OCI-LY1 (cell line): ENCODE measurements at regions not wholly inside any gene's neighbourhood (a gene's known extent, or its start where the extent isn't known, plus 50 kb on each side); places are given as distances from the start of the nearest gene placed in this dataset.

Experiments used
- EZH2 ChIP-seq: fragments of 200-600 bp; sonication (generic), shearing (Covaris generic); IDR thresholded peaks from 2 replicates; pipeline ENCODE4 v1.8.0; 2017; ENCODE audit warnings: borderline replicate concordance, mixed run types, mild to moderate bottlenecking, antibody characterized with exemption, low read length, moderate library complexity, mixed read lengths
- TF ChIP-seq, protein P1 (sequence below): fragments of 200-600 bp; sonication (generic), shearing (Covaris generic); IDR thresholded peaks from 2 replicates; pipeline ENCODE4 v1.5.1; 2017; ENCODE audit warnings: mild to moderate bottlenecking, antibody characterized with exemption, low read length, moderate library complexity, mixed read lengths

DNA sequence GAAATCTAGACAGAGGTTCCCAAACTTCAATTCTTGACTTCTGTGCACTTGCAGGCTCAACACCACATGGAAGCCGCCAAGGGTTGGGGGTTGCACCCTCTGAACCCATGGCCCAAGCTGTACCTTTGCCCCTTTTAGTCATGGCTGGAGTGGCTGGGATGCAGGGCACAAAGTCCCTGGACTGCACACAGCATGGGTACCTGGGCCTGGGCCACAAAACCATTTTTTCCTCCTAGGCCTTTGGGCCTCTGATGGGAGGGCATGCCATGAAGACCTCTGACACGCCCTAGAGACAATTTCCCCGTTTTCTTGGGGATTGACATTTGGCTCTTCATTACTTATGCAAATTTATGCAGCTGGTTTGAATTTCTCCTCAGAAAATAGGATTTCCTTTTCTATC is 342.0 kb downstream of the TPBG start:
- TF ChIP-seq, protein P1, sequence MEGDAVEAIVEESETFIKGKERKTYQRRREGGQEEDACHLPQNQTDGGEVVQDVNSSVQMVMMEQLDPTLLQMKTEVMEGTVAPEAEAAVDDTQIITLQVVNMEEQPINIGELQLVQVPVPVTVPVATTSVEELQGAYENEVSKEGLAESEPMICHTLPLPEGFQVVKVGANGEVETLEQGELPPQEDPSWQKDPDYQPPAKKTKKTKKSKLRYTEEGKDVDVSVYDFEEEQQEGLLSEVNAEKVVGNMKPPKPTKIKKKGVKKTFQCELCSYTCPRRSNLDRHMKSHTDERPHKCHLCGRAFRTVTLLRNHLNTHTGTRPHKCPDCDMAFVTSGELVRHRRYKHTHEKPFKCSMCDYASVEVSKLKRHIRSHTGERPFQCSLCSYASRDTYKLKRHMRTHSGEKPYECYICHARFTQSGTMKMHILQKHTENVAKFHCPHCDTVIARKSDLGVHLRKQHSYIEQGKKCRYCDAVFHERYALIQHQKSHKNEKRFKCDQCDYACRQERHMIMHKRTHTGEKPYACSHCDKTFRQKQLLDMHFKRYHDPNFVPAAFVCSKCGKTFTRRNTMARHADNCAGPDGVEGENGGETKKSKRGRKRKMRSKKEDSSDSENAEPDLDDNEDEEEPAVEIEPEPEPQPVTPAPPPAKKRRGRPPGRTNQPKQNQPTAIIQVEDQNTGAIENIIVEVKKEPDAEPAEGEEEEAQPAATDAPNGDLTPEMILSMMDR, result no peak
- no peak for TF ChIP-seq EZH2
